Vagina (tissue), 2 donors: ENCODE measurements at regions not wholly inside any gene's neighbourhood (a gene's known extent, or its start where the extent isn't known, plus 50 kb on each side); places are given as distances from the start of the nearest gene placed in this dataset.

Experiments
- DNase-seq, 2 donors: peaks; one replicate each; pipeline ENCODE4 v3.0.0-alpha.2; 2017; ENCODE audit errors: extremely low spot score in 2 of 2
- H3K27ac ChIP-seq: fragments of 200-600 bp; sonication (generic); one replicate; pipeline ENCODE4 v1.5.1; 2019
- H3K27me3 ChIP-seq: fragments of 200-600 bp; sonication (generic); one replicate; pipeline ENCODE4 v1.5.1; 2019
- H3K36me3 ChIP-seq, 2 donors: fragments of 200-600 bp; sonication (generic); one replicate each; pipeline ENCODE4 v1.5.1; 2017 to 2019
- H3K4me1 ChIP-seq: fragments of 200-600 bp; sonication (generic); one replicate; pipeline ENCODE4 v1.5.1; 2019
- H3K4me3 ChIP-seq, 2 donors: fragments of 200-600 bp; sonication (generic); 1 replicate in 1 of 2; 2 replicates in 1 of 2; pipeline ENCODE4 v1.5.1; 2016 to 2019
- H3K9me3 ChIP-seq: fragments of 200-600 bp; sonication (generic); one replicate; pipeline ENCODE4 v1.5.1; 2019
- CTCF ChIP-seq, 3 experiments: fragments of 450-650 bp in 2 of 3; fragments of 200-600 bp in 1 of 3; sonication (generic) in 1 of 3; IDR thresholded peaks; one replicate each; pipeline ENCODE4 v1.5.1; 2017 to 2019; ENCODE audit warnings: antibody characterized with exemption in 3 of 3, mild to moderate bottlenecking in 2 of 3, moderate library complexity in 2 of 3
- POLR2A ChIP-seq, 2 donors: fragments of 450-650 bp; IDR thresholded peaks; one replicate each; pipeline ENCODE4 v1.6.1; 2017; ENCODE audit warnings: antibody characterized with exemption in 2 of 2, mild to moderate bottlenecking in 2 of 2, moderate library complexity in 2 of 2
- POLR2AphosphoS5 ChIP-seq, 2 donors: sonication (generic); formaldehyde crosslinking; IDR thresholded peaks; one replicate each; pipeline ENCODE4 v1.9.0; 2017; ENCODE audit warnings: antibody characterized with exemption in 2 of 2, mild to moderate bottlenecking in 2 of 2, low read depth in 1 of 2; ENCODE audit not compliant: insufficient read depth in 1 of 2
- intact Hi-C: fragments of 100-400 bp; cut with DNase I; formaldehyde crosslinking; loops from one replicate; pipeline ENCODE4 v1.15.1; 2023

DNA sequence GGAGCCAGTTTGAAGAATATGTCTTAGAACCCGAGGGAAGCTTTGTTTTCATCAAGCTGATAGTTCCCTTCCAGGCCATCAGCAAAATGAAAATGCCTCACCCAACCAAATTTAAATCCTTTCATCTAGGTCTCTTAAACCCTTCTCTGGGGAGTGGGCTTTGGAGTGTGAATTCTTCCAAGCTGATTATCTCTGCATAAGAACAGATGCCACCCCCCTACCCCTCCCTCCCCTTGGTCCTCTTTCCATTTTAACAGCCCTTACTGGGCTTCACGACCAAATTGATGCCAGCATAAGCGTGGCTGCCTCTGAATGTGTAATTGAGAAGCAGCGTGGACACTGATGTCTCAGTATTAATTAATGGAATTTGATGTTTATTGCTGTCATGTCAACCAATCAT lies 509.7 kb upstream of the CLINT1 start:
- Histone ChIP-seq H3K4me1 (no peaks in the 10 kb centered on the region), H3K27ac (no peak overlapping the region), H3K36me3 (no peaks in the 10 kb centered on the region), H3K9me3 (no peaks in the 10 kb centered on the region), H3K4me3 (no peak overlapping the region), H3K27me3 (no peaks in the 10 kb centered on the region)
- DNase-seq: no peak
- TF ChIP-seq CTCF (IDR thresholded peaks at IDR 0.05) (no peak), POLR2AphosphoS5 (IDR thresholded peaks at IDR 0.05; ENCODE audit: insufficient read depth in 1 of 2, low read depth in 1 of 2) (no peak), POLR2A (IDR thresholded peaks at IDR 0.05) (no peak)
- intact Hi-C loops: no loop called here

DNA sequence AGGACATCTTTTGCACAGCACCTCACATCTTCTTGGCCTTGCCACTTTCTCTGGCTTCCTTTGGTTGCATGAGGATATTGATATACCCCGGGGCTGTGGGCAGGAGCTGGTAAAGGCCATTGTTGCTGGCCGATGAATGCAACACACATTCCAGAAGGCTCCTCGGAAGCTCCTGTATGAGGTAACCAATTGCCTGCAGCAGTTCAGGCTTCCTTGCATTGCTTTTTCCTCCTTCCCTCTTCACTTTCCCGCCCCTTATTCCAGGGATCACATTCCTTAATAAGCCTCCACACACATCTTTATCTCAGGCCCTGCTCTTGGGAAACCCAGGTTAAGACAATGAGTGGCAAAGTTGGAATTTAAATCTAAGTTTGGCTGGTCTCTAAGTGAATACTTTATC lies 505.4 kb upstream of the CLINT1 start:
- H3K27me3 ChIP-seq: no peaks in the 10 kb centered on the region
- intact Hi-C loops: no loop called here
- H3K9me3 ChIP-seq: no peaks in the 10 kb centered on the region
- H3K4me3 ChIP-seq: no peak overlapping the region
- H3K27ac ChIP-seq: no peak overlapping the region
- H3K4me1 ChIP-seq: no peaks in the 10 kb centered on the region
- H3K36me3 ChIP-seq: no peaks in the 10 kb centered on the region
- TF ChIP-seq POLR2AphosphoS5 (IDR thresholded peaks at IDR 0.05; ENCODE audit: insufficient read depth in 1 of 2, low read depth in 1 of 2) (no peak), POLR2A (IDR thresholded peaks at IDR 0.05) (no peak), CTCF (IDR thresholded peaks at IDR 0.05) (no peak)
- DNase-seq: no peak

- TF ChIP-seq POLR2AphosphoS5 (IDR thresholded peaks at IDR 0.05; ENCODE audit: insufficient read depth in 1 of 2, low read depth in 1 of 2) (no peak), CTCF (IDR thresholded peaks at IDR 0.05) (no peak), POLR2A (IDR thresholded peaks at IDR 0.05) (no peak)
- no peaks in the 10 kb centered on the region for H3K4me1 ChIP-seq
Measured at GRCh38 chr5:158354958-158355357, 496.0 kb upstream of the CLINT1 start.

GRCh38 chr5:158351485-158352125 lies 492.7 kb upstream of the CLINT1 start:
- no peak overlapping the region for H3K4me3 ChIP-seq
- H3K9me3 ChIP-seq: no peaks in the 10 kb centered on the region
- no peaks in the 10 kb centered on the region for H3K36me3 ChIP-seq
- H3K4me1 ChIP-seq: no peaks in the 10 kb centered on the region
- intact Hi-C loops: no loop called here
- H3K27ac ChIP-seq: no peak overlapping the region
- DNase-seq: no peak
- no peaks in the 10 kb centered on the region for H3K27me3 ChIP-seq
- no peak for TF ChIP-seq POLR2AphosphoS5 (IDR thresholded peaks at IDR 0.05; ENCODE audit: insufficient read depth in 1 of 2, low read depth in 1 of 2)
- no peak for TF ChIP-seq POLR2A (IDR thresholded peaks at IDR 0.05)
- no peak for TF ChIP-seq CTCF (IDR thresholded peaks at IDR 0.05)

More at GRCh38 chr5:158354958-158355357, 496.0 kb upstream of the CLINT1 start:
- no peak for DNase-seq
- Histone ChIP-seq H3K27ac (no peak overlapping the region), H3K27me3 (no peaks in the 10 kb centered on the region), H3K9me3 (no peaks in the 10 kb centered on the region), H3K4me3 (no peak overlapping the region), H3K36me3 (no peaks in the 10 kb centered on the region)
- intact Hi-C loops: no loop called here

DNA sequence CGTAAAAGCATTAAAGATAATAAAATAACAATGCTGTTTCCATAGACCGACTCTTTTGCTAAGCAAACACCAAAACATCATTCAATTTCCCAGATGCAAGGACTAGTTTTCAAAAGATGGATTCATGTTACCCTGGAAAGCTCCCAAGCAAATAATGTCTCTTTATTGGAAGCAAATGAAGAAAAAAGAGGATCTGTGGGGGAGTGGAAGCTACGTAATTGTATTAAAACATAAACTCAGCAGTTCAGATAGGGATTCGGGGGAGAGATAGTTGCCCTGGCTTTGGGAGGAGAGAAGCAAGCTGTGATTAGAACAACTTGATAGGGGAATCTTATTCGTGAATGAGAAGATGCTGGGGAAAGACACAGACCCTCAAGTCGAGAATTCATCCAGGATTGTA lies 491.0 kb upstream of the CLINT1 start:
- TF ChIP-seq POLR2A (IDR thresholded peaks at IDR 0.05) (no peak), CTCF (IDR thresholded peaks at IDR 0.05) (no peak), POLR2AphosphoS5 (IDR thresholded peaks at IDR 0.05; ENCODE audit: insufficient read depth in 1 of 2, low read depth in 1 of 2) (no peak)
- Histone ChIP-seq H3K4me1 (no peaks in the 10 kb centered on the region), H3K4me3 (no peak overlapping the region), H3K27me3 (no peaks in the 10 kb centered on the region), H3K9me3 (no peaks in the 10 kb centered on the region), H3K27ac (peak overlapping the region; percentile 6), H3K36me3 (no peaks in the 10 kb centered on the region)
- no peak for DNase-seq
- intact Hi-C loops: no loop called here
